ENCODE measurements at regions not wholly inside any gene's neighbourhood (a gene's known extent, or its start where the extent isn't known, plus 50 kb on each side); places are given as distances from the start of the nearest gene placed in this dataset.

DNA sequence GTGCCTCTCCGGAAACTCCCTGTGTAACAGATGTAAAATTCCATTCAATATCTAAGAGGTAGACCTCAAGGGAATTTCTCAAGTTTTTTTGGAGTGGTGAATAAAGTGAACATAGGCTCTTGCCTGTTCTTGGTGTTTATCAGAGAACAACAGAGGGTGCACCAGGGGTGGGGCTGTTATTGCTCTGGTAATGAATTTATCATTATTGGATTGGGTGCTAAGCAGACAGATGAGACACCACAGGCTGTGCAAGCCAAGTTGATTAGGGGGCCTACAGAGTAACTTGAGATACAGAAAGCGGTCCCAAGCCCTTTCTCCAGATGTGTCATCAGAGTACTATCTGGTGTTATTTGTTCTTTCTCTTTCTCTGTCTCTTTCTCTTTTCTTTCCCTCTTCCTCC lies 286.3 kb downstream of the OSR1 start:
- Histone ChIP-seq H3K4me1 (ENCODE audit: low read depth) (no peaks in the 10 kb centered on the region), H3K4me3 (no peak overlapping the region), H3K9me3 (no peaks in the 10 kb centered on the region), H3K36me3 (ENCODE audit: low read depth) (no peaks in the 10 kb centered on the region)
- ATAC-seq (no peak), DNase-seq (no peak)
- intact Hi-C loops (cut with DNase I, micrococcal nuclease): no loop called here
- TF ChIP-seq, protein P1, sequence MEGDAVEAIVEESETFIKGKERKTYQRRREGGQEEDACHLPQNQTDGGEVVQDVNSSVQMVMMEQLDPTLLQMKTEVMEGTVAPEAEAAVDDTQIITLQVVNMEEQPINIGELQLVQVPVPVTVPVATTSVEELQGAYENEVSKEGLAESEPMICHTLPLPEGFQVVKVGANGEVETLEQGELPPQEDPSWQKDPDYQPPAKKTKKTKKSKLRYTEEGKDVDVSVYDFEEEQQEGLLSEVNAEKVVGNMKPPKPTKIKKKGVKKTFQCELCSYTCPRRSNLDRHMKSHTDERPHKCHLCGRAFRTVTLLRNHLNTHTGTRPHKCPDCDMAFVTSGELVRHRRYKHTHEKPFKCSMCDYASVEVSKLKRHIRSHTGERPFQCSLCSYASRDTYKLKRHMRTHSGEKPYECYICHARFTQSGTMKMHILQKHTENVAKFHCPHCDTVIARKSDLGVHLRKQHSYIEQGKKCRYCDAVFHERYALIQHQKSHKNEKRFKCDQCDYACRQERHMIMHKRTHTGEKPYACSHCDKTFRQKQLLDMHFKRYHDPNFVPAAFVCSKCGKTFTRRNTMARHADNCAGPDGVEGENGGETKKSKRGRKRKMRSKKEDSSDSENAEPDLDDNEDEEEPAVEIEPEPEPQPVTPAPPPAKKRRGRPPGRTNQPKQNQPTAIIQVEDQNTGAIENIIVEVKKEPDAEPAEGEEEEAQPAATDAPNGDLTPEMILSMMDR (IDR thresholded peaks at IDR 0.05): no peak

DNA sequence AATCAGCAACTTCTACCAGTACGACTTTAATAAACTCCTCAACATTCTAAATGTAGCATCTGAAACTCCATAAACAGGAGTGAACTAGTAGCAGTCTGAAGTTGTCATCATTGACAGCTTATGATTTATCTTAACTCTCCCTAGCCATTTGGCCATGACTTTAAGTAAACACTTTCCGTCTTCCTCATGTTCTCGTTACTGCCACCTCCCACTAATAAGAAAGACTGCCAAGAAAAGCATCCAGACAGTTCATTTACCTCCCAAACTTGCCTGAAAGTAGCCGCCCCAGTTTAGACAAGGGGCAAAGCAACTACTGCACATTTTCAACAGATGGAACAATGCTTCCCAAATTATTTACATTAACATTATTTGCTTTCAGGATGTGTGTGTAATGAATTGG lies 287.5 kb downstream of the OSR1 start:
- DNase-seq: no peak

DNA sequence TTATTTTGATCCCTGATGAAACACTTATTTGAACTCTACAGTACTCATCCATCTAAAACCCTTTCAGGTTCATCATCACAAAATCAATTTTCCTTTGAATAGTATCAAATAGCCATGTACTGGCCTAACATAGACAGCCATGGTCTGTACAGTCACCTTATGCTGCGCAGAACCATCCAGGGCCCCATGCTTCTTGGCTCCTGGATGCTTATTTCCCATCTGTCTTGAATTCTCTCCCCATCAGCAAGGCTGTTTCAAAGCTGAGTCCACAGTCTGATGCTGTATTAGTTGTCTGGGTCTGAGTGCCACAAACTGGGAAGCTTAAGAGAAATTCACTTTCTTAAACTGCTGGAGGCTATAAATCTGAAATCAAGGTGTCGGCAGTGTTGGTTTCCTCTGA lies 290.2 kb downstream of the OSR1 start:
- ATAC-seq (no peak), DNase-seq (no peak)
- no peaks in the 10 kb centered on the region for H3K36me3 ChIP-seq (ENCODE audit: low read depth)
- no peaks in the 10 kb centered on the region for H3K9me3 ChIP-seq
- intact Hi-C loops (cut with DNase I, micrococcal nuclease): no loop called here
- TF ChIP-seq, protein P1 (IDR thresholded peaks at IDR 0.05): no peak
- H3K4me1 ChIP-seq (ENCODE audit: low read depth): no peaks in the 10 kb centered on the region
- H3K4me3 ChIP-seq: no peak overlapping the region

More for the DNA sequence above, 287.5 kb downstream of the OSR1 start:
- H3K4me3 ChIP-seq: no peak overlapping the region
- H3K36me3 ChIP-seq (ENCODE audit: low read depth): no peaks in the 10 kb centered on the region
- intact Hi-C loops (cut with DNase I, micrococcal nuclease): no loop called here
- TF ChIP-seq, protein P1 (IDR thresholded peaks at IDR 0.05): no peak
- H3K4me1 ChIP-seq (ENCODE audit: low read depth): no peaks in the 10 kb centered on the region
- no peak for ATAC-seq
- no peaks in the 10 kb centered on the region for H3K9me3 ChIP-seq

DNA sequence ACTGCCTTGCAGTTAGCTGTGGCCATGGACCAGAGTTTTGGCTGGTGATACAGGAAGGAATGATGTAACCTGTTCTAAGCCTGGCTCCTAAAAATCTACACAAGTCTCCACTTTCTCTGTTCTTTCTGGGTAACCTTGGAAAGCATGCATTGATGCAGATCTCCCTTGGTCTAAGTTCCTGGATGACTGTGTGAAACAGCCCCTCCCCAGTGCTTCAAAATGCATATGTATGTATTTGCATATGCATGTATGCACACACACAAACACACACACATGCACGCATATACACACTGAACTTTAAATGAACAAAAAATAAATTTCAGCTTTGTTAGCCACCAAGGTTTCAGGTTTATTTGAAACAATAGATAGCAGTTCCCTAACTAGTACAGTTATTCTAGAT lies 296.1 kb downstream of the OSR1 start:
- Histone ChIP-seq H3K36me3 (ENCODE audit: low read depth) (no peaks in the 10 kb centered on the region), H3K4me3 (no peak overlapping the region), H3K4me1 (ENCODE audit: low read depth) (no peaks in the 10 kb centered on the region), H3K9me3 (no peaks in the 10 kb centered on the region)
- intact Hi-C loops (cut with DNase I, micrococcal nuclease): no loop called here
- no peak for ATAC-seq
- TF ChIP-seq, protein P1 (IDR thresholded peaks at IDR 0.05): no peak
- DNase-seq: no peak

DNA sequence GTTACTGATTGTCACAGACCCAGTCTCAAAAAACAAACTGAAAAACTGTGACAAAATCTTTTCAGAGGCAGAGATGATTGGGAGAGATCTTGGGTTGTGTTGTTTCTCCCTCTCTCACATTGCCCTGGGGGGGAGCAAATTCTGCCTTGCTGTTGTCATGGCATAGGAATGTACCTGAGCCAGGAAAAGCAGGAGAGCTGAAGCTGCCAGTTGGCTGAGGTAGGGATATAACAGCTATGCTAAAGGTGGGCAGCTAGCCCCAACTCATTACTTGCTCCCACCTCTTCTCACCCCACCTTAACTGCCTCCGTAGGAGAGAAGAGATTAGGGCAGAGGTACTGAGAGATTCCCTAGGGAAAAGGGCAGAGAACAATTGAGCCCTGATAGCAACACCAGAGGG lies 299.3 kb downstream of the OSR1 start:
- Histone ChIP-seq H3K36me3 (ENCODE audit: low read depth) (no peaks in the 10 kb centered on the region), H3K4me3 (no peak overlapping the region), H3K9me3 (no peaks in the 10 kb centered on the region), H3K4me1 (ENCODE audit: low read depth) (no peaks in the 10 kb centered on the region)
- DNase-seq (no peak), ATAC-seq (no peak)
- TF ChIP-seq, protein P1 (IDR thresholded peaks at IDR 0.05): no peak
- intact Hi-C loops (cut with DNase I, micrococcal nuclease): no loop called here

DNA sequence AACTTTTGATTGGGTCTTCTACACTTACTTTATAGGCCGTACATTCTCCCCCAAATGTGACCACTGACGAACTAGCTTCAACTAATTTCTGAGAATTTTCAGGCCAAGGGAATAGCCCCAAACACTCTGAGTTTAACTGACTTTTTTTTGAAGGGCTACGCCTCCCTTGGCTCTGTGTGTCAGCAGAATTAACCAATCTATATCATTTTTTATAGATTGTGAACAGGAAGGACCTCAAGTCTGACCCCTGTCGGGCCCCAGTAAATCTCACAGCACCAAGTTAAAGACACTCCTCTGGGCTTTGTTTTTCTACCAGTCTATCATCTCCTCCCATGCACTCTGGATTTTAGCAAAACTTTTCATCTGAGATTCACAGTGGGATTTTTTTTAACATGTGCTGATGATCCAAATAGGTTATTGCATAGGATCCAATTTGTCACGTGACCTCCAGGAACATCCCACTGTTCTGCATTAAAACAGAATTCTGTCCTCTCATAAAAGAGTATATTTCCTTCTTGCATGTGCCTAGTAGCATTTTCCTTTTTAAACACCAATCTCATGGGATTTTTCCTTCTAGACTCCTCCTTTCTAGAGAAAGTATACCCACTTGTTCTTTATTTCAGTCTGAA lies 307.1 kb downstream of the OSR1 start:
- TF ChIP-seq, protein P1 (IDR thresholded peaks at IDR 0.05): no peak
- intact Hi-C loops (cut with DNase I, micrococcal nuclease): no loop called here
- no peak for ATAC-seq
- Histone ChIP-seq H3K9me3 (no peaks in the 10 kb centered on the region), H3K36me3 (ENCODE audit: low read depth) (no peaks in the 10 kb centered on the region), H3K4me1 (ENCODE audit: low read depth) (no peaks in the 10 kb centered on the region), H3K4me3 (no peak overlapping the region)
- no peak for DNase-seq
